ENCODE measurements at regions not wholly inside any gene's neighbourhood (a gene's known extent, or its start where the extent isn't known, plus 50 kb on each side); places are given as distances from the start of the nearest gene placed in this dataset.

DNA sequence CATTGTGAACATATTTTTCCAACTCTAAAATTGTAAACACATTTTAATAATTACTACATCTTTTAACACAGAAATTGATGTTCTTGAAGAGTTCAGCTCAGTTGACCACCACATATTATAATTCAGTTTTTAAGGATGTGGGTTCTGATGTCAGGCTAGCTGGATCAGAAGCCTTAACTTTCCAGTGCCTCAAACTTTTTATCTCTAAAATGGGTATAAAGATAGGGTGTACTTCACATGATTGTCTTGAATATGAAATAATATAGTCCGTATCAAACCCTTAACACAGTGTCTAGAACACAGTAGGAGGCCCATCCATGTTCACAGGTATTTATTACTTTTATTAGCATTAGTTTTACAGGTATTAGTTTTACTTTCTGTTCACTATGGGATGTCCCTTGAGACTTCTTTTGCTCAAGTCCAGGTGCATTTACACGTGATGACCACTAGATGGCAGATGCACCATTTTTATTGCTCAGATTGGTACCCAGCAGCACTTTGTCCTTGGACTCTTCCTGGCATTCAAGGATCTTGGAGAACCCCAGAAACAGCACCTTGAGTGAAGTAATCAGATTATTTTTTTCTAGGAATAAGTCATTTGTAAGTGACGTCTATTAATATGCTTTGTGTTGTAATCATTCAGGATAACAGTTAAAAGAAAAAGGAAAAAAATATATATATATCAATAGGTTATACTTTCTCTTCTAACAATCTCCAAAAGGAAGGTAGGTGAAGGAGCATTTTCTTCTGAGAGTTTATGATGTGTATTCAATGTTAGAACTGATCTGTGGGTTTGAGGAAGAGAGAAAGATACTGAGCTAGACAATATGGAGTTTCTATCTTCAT is 580.2 kb downstream of the ETNK1 start:
- Histone ChIP-seq H3K4me1 (ENCODE audit: control insufficient read depth in 4 of 4, insufficient read depth in 4 of 4, low read length in 3 of 4) (no peaks in the 10 kb centered on the region), H3K36me3 (ENCODE audit: control insufficient read depth in 4 of 4, insufficient read depth in 3 of 4, low read depth in 1 of 4, low read length in 3 of 4) (no peaks in the 10 kb centered on the region), H3K9ac (ENCODE audit: low read depth in 1 of 2, low read length in 2 of 2) (no peak overlapping the region), H3K27me3 (ENCODE audit: control insufficient read depth in 4 of 4, insufficient read depth in 4 of 4, low read length in 3 of 4) (no peaks in the 10 kb centered on the region), H3K9me3 (ENCODE audit: control insufficient read depth in 4 of 4, low read length in 3 of 4) (no peaks in the 10 kb centered on the region), H3K27ac (ENCODE audit: low read depth in 1 of 2, low read length in 2 of 2) (no peak overlapping the region), H3K4me3 (ENCODE audit: low read depth in 1 of 3, low read length in 3 of 3) (no peak overlapping the region)
- no peak for TF ChIP-seq SP1 (IDR thresholded peaks at IDR 0.05)
- TF ChIP-seq TAF1 (conservative IDR thresholded peaks at IDR 0.05): no peak
- TF ChIP-seq RXRA (IDR thresholded peaks at IDR 0.05): no peak
- TF ChIP-seq FOXA1 (IDR thresholded peaks at IDR 0.05): no peak
- TF ChIP-seq, protein P1, sequence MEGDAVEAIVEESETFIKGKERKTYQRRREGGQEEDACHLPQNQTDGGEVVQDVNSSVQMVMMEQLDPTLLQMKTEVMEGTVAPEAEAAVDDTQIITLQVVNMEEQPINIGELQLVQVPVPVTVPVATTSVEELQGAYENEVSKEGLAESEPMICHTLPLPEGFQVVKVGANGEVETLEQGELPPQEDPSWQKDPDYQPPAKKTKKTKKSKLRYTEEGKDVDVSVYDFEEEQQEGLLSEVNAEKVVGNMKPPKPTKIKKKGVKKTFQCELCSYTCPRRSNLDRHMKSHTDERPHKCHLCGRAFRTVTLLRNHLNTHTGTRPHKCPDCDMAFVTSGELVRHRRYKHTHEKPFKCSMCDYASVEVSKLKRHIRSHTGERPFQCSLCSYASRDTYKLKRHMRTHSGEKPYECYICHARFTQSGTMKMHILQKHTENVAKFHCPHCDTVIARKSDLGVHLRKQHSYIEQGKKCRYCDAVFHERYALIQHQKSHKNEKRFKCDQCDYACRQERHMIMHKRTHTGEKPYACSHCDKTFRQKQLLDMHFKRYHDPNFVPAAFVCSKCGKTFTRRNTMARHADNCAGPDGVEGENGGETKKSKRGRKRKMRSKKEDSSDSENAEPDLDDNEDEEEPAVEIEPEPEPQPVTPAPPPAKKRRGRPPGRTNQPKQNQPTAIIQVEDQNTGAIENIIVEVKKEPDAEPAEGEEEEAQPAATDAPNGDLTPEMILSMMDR (IDR thresholded peaks at IDR 0.05; ENCODE audit: low read depth, low read length, missing input control): peak; percentile 92
- no peak for TF ChIP-seq GABPA (IDR thresholded peaks at IDR 0.05 in 1 of 2, conservative IDR thresholded peaks at IDR 0.05 in 1 of 2)
- peak; percentile 20 for TF ChIP-seq HNF4G (IDR thresholded peaks at IDR 0.05)
- TF ChIP-seq, protein P2, sequence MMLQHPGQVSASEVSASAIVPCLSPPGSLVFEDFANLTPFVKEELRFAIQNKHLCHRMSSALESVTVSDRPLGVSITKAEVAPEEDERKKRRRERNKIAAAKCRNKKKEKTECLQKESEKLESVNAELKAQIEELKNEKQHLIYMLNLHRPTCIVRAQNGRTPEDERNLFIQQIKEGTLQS (IDR thresholded peaks at IDR 0.05): no peak
- TF ChIP-seq, protein P3, sequence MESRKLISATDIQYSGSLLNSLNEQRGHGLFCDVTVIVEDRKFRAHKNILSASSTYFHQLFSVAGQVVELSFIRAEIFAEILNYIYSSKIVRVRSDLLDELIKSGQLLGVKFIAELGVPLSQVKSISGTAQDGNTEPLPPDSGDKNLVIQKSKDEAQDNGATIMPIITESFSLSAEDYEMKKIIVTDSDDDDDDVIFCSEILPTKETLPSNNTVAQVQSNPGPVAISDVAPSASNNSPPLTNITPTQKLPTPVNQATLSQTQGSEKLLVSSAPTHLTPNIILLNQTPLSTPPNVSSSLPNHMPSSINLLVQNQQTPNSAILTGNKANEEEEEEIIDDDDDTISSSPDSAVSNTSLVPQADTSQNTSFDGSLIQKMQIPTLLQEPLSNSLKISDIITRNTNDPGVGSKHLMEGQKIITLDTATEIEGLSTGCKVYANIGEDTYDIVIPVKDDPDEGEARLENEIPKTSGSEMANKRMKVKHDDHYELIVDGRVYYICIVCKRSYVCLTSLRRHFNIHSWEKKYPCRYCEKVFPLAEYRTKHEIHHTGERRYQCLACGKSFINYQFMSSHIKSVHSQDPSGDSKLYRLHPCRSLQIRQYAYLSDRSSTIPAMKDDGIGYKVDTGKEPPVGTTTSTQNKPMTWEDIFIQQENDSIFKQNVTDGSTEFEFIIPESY (IDR thresholded peaks at IDR 0.05): no peak
- peak; percentile 96 for TF ChIP-seq RAD21 (IDR thresholded peaks at IDR 0.05)
- peak; percentile 17 to 46 for TF ChIP-seq HNF4A (conservative IDR thresholded peaks at IDR 0.05)
- no peak for TF ChIP-seq JUND (IDR thresholded peaks at IDR 0.05)
- TF ChIP-seq, protein P4, sequence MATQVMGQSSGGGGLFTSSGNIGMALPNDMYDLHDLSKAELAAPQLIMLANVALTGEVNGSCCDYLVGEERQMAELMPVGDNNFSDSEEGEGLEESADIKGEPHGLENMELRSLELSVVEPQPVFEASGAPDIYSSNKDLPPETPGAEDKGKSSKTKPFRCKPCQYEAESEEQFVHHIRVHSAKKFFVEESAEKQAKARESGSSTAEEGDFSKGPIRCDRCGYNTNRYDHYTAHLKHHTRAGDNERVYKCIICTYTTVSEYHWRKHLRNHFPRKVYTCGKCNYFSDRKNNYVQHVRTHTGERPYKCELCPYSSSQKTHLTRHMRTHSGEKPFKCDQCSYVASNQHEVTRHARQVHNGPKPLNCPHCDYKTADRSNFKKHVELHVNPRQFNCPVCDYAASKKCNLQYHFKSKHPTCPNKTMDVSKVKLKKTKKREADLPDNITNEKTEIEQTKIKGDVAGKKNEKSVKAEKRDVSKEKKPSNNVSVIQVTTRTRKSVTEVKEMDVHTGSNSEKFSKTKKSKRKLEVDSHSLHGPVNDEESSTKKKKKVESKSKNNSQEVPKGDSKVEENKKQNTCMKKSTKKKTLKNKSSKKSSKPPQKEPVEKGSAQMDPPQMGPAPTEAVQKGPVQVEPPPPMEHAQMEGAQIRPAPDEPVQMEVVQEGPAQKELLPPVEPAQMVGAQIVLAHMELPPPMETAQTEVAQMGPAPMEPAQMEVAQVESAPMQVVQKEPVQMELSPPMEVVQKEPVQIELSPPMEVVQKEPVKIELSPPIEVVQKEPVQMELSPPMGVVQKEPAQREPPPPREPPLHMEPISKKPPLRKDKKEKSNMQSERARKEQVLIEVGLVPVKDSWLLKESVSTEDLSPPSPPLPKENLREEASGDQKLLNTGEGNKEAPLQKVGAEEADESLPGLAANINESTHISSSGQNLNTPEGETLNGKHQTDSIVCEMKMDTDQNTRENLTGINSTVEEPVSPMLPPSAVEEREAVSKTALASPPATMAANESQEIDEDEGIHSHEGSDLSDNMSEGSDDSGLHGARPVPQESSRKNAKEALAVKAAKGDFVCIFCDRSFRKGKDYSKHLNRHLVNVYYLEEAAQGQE (IDR thresholded peaks at IDR 0.05): no peak
- no peak for TF ChIP-seq FOXA2 (IDR thresholded peaks at IDR 0.05)
- TF ChIP-seq NR2F2 (IDR thresholded peaks at IDR 0.05): no peak
- no peak for DNase-seq (ENCODE audit: low spot score)
- WGBS: 6% methylated on average over 3 of the region's 3 CpGs

DNA sequence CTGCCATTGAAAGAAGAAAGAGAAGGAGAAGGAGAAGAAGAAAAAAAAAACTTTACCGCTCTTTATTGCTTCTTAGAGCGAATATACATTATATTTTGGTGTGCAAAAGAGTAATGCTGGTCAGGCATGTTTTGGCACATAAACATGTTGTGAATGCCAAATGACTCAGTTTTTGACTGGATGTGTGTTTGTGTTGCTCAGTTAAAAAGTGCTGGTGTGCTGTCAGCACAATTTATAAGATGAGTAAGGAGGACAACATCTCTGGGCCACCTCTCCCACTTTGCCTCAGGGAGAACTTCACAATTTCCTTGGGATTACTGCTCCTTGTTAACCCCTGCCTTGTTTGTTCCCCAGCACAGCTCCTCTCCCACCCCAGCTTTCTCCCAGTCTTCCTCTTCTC is 584.8 kb downstream of the ETNK1 start:
- Histone ChIP-seq H3K4me3 (ENCODE audit: low read depth in 1 of 3, low read length in 3 of 3) (no peak overlapping the region), H3K27ac (ENCODE audit: low read depth in 1 of 2, low read length in 2 of 2) (no peak overlapping the region), H3K9ac (ENCODE audit: low read depth in 1 of 2, low read length in 2 of 2) (no peak overlapping the region), H3K27me3 (ENCODE audit: control insufficient read depth in 4 of 4, insufficient read depth in 4 of 4, low read length in 3 of 4) (no peaks in the 10 kb centered on the region), H3K4me1 (ENCODE audit: control insufficient read depth in 4 of 4, insufficient read depth in 4 of 4, low read length in 3 of 4) (no peaks in the 10 kb centered on the region), H3K9me3 (ENCODE audit: control insufficient read depth in 4 of 4, low read length in 3 of 4) (peaks cover 0 to 4% (median 0%) of the 10 kb centered on the region in 4 donors), H3K36me3 (ENCODE audit: control insufficient read depth in 4 of 4, insufficient read depth in 3 of 4, low read depth in 1 of 4, low read length in 3 of 4) (no peaks in the 10 kb centered on the region)
- WGBS: 98% methylated on average over 2 of the region's 2 CpGs
- DNase-seq (ENCODE audit: low spot score): no peak
- no peak for TF ChIP-seq SP1 (IDR thresholded peaks at IDR 0.05)
- TF ChIP-seq GABPA (IDR thresholded peaks at IDR 0.05 in 1 of 2, conservative IDR thresholded peaks at IDR 0.05 in 1 of 2): no peak
- TF ChIP-seq TAF1 (conservative IDR thresholded peaks at IDR 0.05): no peak
- TF ChIP-seq HNF4G (IDR thresholded peaks at IDR 0.05): no peak
- TF ChIP-seq, protein P3 (IDR thresholded peaks at IDR 0.05): no peak
- TF ChIP-seq JUND (IDR thresholded peaks at IDR 0.05): no peak
- no peak for TF ChIP-seq NR2F2 (IDR thresholded peaks at IDR 0.05)
- TF ChIP-seq HNF4A (conservative IDR thresholded peaks at IDR 0.05): no peak
- no peak for TF ChIP-seq FOXA2 (IDR thresholded peaks at IDR 0.05)
- TF ChIP-seq YY1 (IDR thresholded peaks at IDR 0.05): no peak
- TF ChIP-seq, protein P4 (IDR thresholded peaks at IDR 0.05): no peak
- TF ChIP-seq RAD21 (IDR thresholded peaks at IDR 0.05): no peak
- TF ChIP-seq, protein P2 (IDR thresholded peaks at IDR 0.05): no peak

All from liver (tissue), 8 donors.